GM18502 (cell line): ENCODE measurements at regions not wholly inside any gene's neighbourhood (a gene's known extent, or its start where the extent isn't known, plus 50 kb on each side); places are given as distances from the start of the nearest gene placed in this dataset.
"Not testable (repeated sequence)": the region's sequence is repeated elsewhere in the genome, so short reads cannot be mapped to it uniquely, and the experiment has no call there.

Experiments used
- ATAC-seq: cut with Tn5 transposase; IDR thresholded peaks from one replicate; pipeline ENCODE4 v1.9.1; 2021; ENCODE audit warnings: mild to moderate bottlenecking; ENCODE audit not compliant: unreplicated experiment, poor library complexity

DNA sequence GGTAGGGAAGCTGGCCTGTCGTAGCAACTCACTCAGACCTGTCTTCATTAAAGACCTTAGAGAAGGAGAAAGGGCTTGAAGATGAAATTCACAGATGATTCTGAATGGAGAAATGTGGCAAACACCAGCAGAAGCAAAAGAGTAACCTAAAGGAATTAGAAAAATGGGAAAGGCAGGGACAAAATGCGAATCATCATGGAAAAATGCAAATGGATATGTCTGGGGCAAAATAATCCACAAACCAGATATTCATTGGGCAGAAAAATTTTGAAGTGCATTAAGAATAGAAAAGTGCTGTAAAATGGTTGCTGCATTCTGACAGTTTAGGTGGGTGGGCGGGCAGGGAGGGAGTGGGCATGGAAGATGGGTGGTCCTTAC lies 156.9 kb upstream of the RASGRP1 start:
- ATAC-seq: no peak

- no peak for ATAC-seq
Observed at GRCh38 chr15:38722236-38722635, 157.6 kb upstream of the RASGRP1 start.

GRCh38 chr15:38724827-38725226 lies 160.2 kb upstream of the RASGRP1 start:
- no peak for ATAC-seq

GRCh38 chr15:38726187-38726586 lies 161.6 kb upstream of the RASGRP1 start:
- no peak for ATAC-seq

DNA sequence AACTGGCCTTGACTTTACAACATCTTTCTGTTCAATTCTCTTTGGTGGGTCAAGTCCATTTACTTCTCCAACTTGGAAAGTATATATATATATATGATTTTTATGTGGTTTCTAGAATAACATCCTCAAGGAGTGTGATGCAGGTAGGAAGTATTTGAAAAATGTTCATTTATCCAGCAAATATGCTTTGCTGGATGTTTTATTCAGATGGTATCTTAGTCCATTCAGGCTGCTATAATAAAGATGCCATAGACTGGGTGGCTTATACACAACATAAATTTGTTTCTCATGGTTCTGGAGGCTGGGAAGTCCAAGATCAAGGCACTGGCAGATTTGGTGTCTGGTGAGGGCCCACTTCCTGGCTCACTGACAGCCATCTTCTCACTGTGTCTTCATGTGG lies 168.7 kb upstream of the RASGRP1 start:
- ATAC-seq: no peak

DNA sequence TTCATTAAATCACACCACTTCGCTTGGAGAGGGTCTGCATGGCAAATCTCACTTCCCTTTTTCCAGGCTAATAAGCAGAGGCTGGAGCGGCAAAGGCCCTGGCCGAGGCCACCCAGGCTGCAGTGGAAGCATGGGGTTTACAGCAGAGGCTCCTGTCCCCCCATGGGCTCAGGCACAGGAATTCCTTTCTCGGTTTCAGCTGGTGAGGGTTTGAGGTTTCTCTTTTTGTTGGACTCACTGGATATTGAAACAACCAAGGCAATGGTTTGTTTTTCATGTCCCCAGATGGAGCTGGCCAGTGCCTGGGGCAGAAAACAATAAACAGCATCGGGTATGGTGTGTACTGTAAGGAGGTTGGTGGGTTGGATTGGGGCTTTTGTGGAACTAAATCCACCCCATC lies 175.6 kb upstream of the RASGRP1 start:
- ATAC-seq: no peak

DNA sequence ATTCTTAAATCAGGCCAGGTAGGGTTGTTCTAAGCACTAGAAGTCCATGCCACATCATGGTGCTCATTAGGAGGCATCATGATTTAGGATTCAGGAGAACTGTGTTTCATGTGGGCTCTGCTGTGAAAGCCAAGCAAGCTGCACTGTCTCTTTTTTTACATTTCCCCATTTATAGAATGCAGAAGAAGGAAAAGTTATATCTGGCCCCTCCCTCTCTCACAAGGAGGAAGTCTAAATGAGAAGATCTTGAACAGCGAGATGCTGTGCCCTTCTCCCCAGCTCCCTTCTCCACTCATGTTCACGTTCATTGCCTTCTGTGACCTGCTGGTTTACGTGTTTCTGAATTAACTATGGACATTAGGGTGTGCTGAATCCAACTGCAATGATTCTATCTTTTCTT lies 178.5 kb upstream of the RASGRP1 start:
- ATAC-seq: no peak

DNA sequence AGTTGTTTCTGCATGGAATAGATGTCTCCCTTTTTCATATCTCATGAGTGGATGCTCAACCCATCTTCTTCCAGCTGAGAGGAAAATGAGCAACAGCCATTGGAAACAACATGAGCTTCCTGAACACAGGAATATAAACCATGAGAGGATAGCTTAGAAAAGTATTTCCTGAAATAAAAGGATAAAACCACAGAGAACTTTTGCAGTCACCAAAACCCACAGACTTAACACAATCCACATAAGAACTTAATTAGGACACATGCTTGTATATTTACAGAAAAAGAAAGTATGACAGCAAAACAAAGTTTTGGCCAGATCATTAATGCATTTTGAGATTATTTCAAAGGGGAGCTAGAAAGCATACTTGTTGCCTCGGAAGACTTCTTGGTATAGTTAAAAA lies 180.5 kb upstream of the RASGRP1 start:
- no peak for ATAC-seq

DNA sequence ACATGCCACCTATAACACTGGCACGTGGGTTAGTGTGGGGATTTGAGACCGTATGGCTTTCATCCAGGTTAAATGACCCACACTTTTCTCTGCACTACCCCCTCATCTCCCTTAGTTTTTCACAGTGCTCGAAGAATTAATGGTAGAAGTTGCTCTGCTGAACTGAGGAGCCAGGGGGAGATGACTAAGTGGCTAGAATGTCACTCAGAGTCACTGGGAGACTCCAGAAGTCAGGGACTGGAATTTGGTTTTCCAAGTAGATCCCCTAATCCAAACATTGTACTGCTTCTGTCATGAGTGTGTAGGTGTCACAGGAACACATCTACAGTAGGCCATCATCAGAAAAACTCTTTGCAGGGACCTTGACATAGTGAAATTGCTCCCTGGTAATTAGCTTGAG lies 181.0 kb upstream of the RASGRP1 start:
- no peak for ATAC-seq

GRCh38 chr15:38746211-38746610 lies 181.6 kb upstream of the RASGRP1 start:
- ATAC-seq: no peak

GRCh38 chr15:38748710-38749109 lies 184.1 kb upstream of the RASGRP1 start:
- no peak for ATAC-seq

- ATAC-seq: no peak
Observed at GRCh38 chr15:38750786-38751185, 186.2 kb upstream of the RASGRP1 start.

DNA sequence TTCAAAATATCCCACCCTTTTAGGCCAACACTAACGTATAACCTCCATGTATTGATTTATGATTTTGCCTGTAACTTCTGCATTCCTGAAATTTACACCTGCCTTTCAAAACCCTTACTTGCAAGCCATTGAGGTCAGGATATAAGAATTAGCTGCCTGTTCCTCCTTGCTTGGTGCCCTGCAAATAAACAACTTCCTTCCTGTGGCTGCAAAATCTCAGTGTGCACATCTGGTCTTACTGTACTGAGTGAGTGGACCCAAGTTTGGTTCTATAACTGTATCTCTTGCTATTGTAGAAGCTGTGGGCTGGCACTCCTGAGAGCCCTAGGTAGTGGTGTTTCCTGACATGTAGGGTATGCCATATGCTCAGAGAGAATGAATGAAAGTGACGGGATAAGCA lies 191.1 kb upstream of the RASGRP1 start:
- no peak for ATAC-seq

DNA sequence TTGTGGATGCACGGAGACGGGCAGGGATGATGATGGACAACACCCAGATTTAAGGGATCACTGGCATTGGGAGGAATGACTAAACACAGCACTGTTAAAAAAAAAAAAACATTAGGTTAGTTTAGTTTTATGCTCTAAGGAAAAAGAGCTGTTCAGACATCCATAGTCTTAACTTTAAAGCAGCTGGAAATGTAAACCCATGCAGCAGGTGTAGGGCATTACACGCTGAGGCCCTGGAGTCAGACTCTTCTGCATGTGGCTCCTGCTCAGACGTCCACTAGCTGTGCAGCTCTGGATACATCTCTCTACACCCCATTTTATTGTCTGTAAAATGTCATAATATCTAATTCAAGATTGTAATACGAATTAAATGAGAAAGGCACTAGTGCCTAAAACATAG lies 191.8 kb upstream of the RASGRP1 start:
- no peak for ATAC-seq

DNA sequence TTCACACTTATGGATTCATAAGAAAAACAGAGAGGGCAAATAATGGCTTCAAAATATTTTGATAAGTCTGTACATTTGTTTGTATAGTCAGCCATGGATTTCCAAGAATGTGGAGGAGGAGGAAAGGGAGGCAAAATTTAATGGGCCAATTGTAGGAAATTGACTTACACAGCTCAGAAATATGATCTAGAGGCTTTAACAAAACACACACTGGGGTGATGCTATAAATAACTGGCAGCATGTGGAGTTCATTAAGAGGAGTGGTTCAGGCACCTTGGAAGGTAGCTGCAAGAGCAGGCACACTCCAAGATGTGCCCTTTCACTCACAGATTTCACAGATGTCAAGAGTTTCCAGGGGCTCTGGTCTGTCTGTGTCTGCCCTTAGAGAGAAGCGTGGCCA lies 193.4 kb upstream of the RASGRP1 start:
- no peak for ATAC-seq

- ATAC-seq: no peak
Observed at GRCh38 chr15:38761681-38762080, 197.1 kb upstream of the RASGRP1 start.

GRCh38 chr15:38768970-38769369 lies 204.4 kb upstream of the RASGRP1 start:
- no peak for ATAC-seq

GRCh38 chr15:38769492-38769891 lies 204.9 kb upstream of the RASGRP1 start:
- ATAC-seq: no peak

DNA sequence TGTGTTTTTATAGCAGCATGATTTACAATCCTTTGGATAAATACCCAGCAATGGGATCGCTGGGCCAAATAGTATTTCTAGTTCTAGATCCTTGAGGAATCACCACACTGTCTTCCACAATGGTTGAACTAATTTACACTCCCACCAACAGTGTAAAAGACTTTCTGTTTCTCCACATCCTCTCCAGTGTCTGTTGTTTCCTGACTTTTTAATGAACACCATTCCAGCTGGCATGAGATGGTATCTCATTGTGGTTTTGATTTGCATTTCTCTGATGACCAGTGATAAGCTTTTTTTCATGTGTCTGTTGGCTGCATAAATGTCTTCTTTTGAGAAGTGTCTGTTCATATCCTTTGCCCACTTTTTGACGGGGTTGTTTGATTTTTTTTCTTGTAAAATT lies 209.5 kb upstream of the RASGRP1 start:
- ATAC-seq: not testable (repeated sequence)

DNA sequence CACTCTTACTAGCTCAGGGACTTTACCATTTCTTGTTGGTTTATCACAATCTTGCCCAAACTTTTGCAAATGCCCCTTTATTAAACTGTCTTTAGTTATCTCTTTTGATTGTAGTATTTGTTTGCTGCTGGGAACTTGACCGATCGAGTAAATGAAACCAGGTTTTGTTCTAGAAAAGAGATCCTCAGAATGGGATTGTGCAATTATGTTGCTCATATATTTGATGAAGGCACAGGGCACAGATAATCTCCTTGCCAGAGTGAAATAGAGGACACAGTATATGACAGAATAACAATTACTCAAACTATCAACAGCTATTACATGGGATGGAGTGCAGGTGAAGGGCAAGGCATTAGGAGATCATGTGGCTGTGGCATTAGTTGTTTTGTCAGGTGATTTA lies 216.6 kb upstream of the RASGRP1 start:
- no peak for ATAC-seq

DNA sequence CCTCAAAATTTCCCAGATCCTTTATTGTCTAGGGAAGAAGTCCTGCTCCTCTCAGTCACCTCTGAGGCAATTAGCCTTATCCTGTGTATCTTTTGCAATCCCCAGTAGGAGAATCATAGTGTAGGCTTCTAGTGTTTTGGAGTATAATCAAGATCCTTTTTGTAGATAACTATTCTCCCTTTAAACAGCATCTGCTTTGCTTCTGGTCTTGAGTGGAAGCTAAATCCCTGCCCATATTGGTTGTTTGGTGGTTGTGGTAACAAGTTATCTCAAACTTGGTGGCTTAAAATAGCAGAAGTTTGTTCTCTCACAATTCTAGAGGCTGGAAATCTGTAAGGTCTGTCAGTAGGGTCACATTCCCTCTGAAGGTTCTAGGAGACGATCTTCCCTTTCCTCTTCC lies 217.5 kb upstream of the RASGRP1 start:
- ATAC-seq: no peak

- ATAC-seq: no peak
Observed at GRCh38 chr15:38788918-38789317, 224.3 kb upstream of the RASGRP1 start.

DNA sequence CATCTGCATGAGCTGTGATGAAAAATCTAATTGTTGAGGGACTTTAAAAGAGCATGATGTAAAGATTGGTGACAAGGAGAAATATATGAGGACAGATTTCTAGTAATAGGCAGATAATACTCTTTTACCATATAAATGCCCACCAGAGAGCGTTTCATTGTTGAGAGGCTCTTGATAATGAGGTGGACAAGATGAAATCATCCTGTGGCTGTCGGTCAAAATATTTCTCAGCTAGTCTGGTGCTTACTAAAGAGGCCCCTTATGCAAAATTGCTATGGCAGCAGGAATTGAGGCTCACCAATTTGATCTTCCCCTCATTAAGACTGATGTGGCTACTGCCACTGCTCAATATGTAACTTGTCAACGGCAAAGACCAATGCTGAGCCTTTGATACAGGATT lies 225.0 kb upstream of the RASGRP1 start:
- no peak for ATAC-seq
